GM18867 (cell line): ENCODE measurements at regions not wholly inside any gene's neighbourhood (a gene's known extent, or its start where the extent isn't known, plus 50 kb on each side); places are given as distances from the start of the nearest gene placed in this dataset.

Experiments used
- ATAC-seq: cut with Tn5 transposase; IDR thresholded peaks from one replicate; pipeline ENCODE4 v1.9.1; 2021; ENCODE audit warnings: mild to moderate bottlenecking, moderate library complexity; ENCODE audit not compliant: unreplicated experiment

- no peak for ATAC-seq
Measured at GRCh38 chr12:132426349-132427173, 63.4 kb upstream of the FBRSL1 start.

- no peak for ATAC-seq
Measured at GRCh38 chr12:132424811-132425210, 65.1 kb upstream of the FBRSL1 start.

- no peak for ATAC-seq
Measured at GRCh38 chr12:132423820-132424645, 65.9 kb upstream of the FBRSL1 start.

- ATAC-seq: no peak
Measured at GRCh38 chr12:132423251-132423819, 66.6 kb upstream of the FBRSL1 start.

GRCh38 chr12:132422381-132423043 is 67.4 kb upstream of the FBRSL1 start:
- no peak for ATAC-seq

- no peak for ATAC-seq
Measured at GRCh38 chr12:132422040-132422380, 67.9 kb upstream of the FBRSL1 start.

GRCh38 chr12:132419631-132420246 is 70.2 kb upstream of the FBRSL1 start:
- ATAC-seq: no peak

GRCh38 chr12:132418393-132418925 is 71.5 kb upstream of the FBRSL1 start:
- ATAC-seq: no peak

GRCh38 chr12:132417741-132418140 is 72.2 kb upstream of the FBRSL1 start:
- ATAC-seq: no peak

- ATAC-seq: no peak
Measured at GRCh38 chr12:132416827-132417226, 73.1 kb upstream of the FBRSL1 start.

GRCh38 chr12:132416121-132416673 is 73.8 kb upstream of the FBRSL1 start:
- no peak for ATAC-seq

- ATAC-seq: no peak
Measured at GRCh38 chr12:132415327-132416120, 74.4 kb upstream of the FBRSL1 start.

- ATAC-seq: peak; percentile 81
Measured at GRCh38 chr12:132414634-132415326, 75.2 kb upstream of the FBRSL1 start.

- ATAC-seq: no peak
Measured at GRCh38 chr12:132413931-132414588, 75.9 kb upstream of the FBRSL1 start.

- ATAC-seq: no peak
Measured at GRCh38 chr12:132411457-132411856, 78.5 kb upstream of the FBRSL1 start.

GRCh38 chr12:132410849-132411248 is 79.1 kb upstream of the FBRSL1 start:
- ATAC-seq: no peak

- no peak for ATAC-seq
Measured at GRCh38 chr12:132410296-132410625, 79.7 kb upstream of the FBRSL1 start.

- ATAC-seq: no peak
Measured at GRCh38 chr12:132409495-132410295, 80.3 kb upstream of the FBRSL1 start.
